ENCODE measurements at regions not wholly inside any gene's neighbourhood (a gene's known extent, or its start where the extent isn't known, plus 50 kb on each side); places are given as distances from the start of the nearest gene placed in this dataset.

GRCh38 chr11:131299598-131300438 is 70.6 kb upstream of the NTM start:
- no peak for DNase-seq (ENCODE audit: low read depth, low spot score)
- Histone ChIP-seq H3K9ac (ENCODE audit: insufficient read length) (no peak overlapping the region), H3K36me3 (ENCODE audit: insufficient read depth, low read length) (no peaks in the 10 kb centered on the region), H3K4me3 (no peak overlapping the region), H3K27ac (no peak overlapping the region), H3K9me3 (ENCODE audit: low read depth, low read length) (no peaks in the 10 kb centered on the region)
- TF ChIP-seq EZH2 (IDR thresholded peaks at IDR 0.05) (no peak), FOXP2 (optimal IDR thresholded peaks at IDR 0.05; ENCODE audit: control extremely low read depth, extremely low read length, insufficient read depth) (no peak)

GRCh38 chr11:131300439-131300717 is 70.0 kb upstream of the NTM start:
- Histone ChIP-seq H3K36me3 (ENCODE audit: insufficient read depth, low read length) (no peaks in the 10 kb centered on the region), H3K9ac (ENCODE audit: insufficient read length) (no peak overlapping the region), H3K4me3 (no peak overlapping the region), H3K27ac (no peak overlapping the region), H3K9me3 (ENCODE audit: low read depth, low read length) (no peaks in the 10 kb centered on the region)
- no peak for DNase-seq (ENCODE audit: low read depth, low spot score)
- no peak for TF ChIP-seq POLR2AphosphoS5 (IDR thresholded peaks at IDR 0.05; ENCODE audit: borderline replicate concordance, low read depth, low read length)
- TF ChIP-seq FOXP2 (optimal IDR thresholded peaks at IDR 0.05; ENCODE audit: control extremely low read depth, extremely low read length, insufficient read depth): no peak
- TF ChIP-seq EZH2 (IDR thresholded peaks at IDR 0.05): no peak

GRCh38 chr11:131301306-131301705 is 69.1 kb upstream of the NTM start:
- no peak overlapping the region for H3K4me3 ChIP-seq
- no peaks in the 10 kb centered on the region for H3K9me3 ChIP-seq (ENCODE audit: low read depth, low read length)
- no peak overlapping the region for H3K9ac ChIP-seq (ENCODE audit: insufficient read length)
- no peaks in the 10 kb centered on the region for H3K36me3 ChIP-seq (ENCODE audit: insufficient read depth, low read length)
- H3K27ac ChIP-seq: no peak overlapping the region
- no peak for DNase-seq (ENCODE audit: low read depth, low spot score)
- TF ChIP-seq EZH2 (IDR thresholded peaks at IDR 0.05): no peak
- TF ChIP-seq POLR2AphosphoS5 (IDR thresholded peaks at IDR 0.05; ENCODE audit: borderline replicate concordance, low read depth, low read length): no peak
- TF ChIP-seq FOXP2 (optimal IDR thresholded peaks at IDR 0.05; ENCODE audit: control extremely low read depth, extremely low read length, insufficient read depth): no peak

- Histone ChIP-seq H3K9me3 (ENCODE audit: low read depth, low read length) (no peaks in the 10 kb centered on the region), H3K4me3 (no peak overlapping the region), H3K27ac (no peak overlapping the region), H3K36me3 (ENCODE audit: insufficient read depth, low read length) (no peaks in the 10 kb centered on the region), H3K9ac (ENCODE audit: insufficient read length) (no peak overlapping the region)
- no peak for DNase-seq (ENCODE audit: low read depth, low spot score)
- TF ChIP-seq EZH2 (IDR thresholded peaks at IDR 0.05): no peak
- TF ChIP-seq FOXP2 (optimal IDR thresholded peaks at IDR 0.05; ENCODE audit: control extremely low read depth, extremely low read length, insufficient read depth): no peak
- no peak for TF ChIP-seq POLR2AphosphoS5 (IDR thresholded peaks at IDR 0.05; ENCODE audit: borderline replicate concordance, low read depth, low read length)
These were observed 67.6 kb upstream of the NTM start for GRCh38 chr11:131302836-131303235.

- Histone ChIP-seq H3K4me3 (no peak overlapping the region), H3K27ac (no peak overlapping the region), H3K36me3 (ENCODE audit: insufficient read depth, low read length) (no peaks in the 10 kb centered on the region), H3K9ac (ENCODE audit: insufficient read length) (no peak overlapping the region), H3K9me3 (ENCODE audit: low read depth, low read length) (no peaks in the 10 kb centered on the region)
- TF ChIP-seq POLR2AphosphoS5 (IDR thresholded peaks at IDR 0.05; ENCODE audit: borderline replicate concordance, low read depth, low read length): no peak
- no peak for TF ChIP-seq FOXP2 (optimal IDR thresholded peaks at IDR 0.05; ENCODE audit: control extremely low read depth, extremely low read length, insufficient read depth)
- TF ChIP-seq EZH2 (IDR thresholded peaks at IDR 0.05): no peak
- no peak for DNase-seq (ENCODE audit: low read depth, low spot score)
These were observed 66.8 kb upstream of the NTM start for GRCh38 chr11:131303611-131304119.

- Histone ChIP-seq H3K9ac (ENCODE audit: insufficient read length) (no peak overlapping the region), H3K27ac (no peak overlapping the region), H3K9me3 (ENCODE audit: low read depth, low read length) (no peaks in the 10 kb centered on the region), H3K4me3 (no peak overlapping the region), H3K36me3 (ENCODE audit: insufficient read depth, low read length) (no peaks in the 10 kb centered on the region)
- DNase-seq (ENCODE audit: low read depth, low spot score): no peak
- TF ChIP-seq FOXP2 (optimal IDR thresholded peaks at IDR 0.05; ENCODE audit: control extremely low read depth, extremely low read length, insufficient read depth): no peak
- no peak for TF ChIP-seq POLR2AphosphoS5 (IDR thresholded peaks at IDR 0.05; ENCODE audit: borderline replicate concordance, low read depth, low read length)
- TF ChIP-seq EZH2 (IDR thresholded peaks at IDR 0.05): no peak
These were observed 65.4 kb upstream of the NTM start for GRCh38 chr11:131305005-131305404.

- Histone ChIP-seq H3K9me3 (ENCODE audit: low read depth, low read length) (no peaks in the 10 kb centered on the region), H3K36me3 (ENCODE audit: insufficient read depth, low read length) (no peaks in the 10 kb centered on the region), H3K9ac (ENCODE audit: insufficient read length) (no peak overlapping the region), H3K27ac (no peak overlapping the region), H3K4me3 (no peak overlapping the region)
- DNase-seq (ENCODE audit: low read depth, low spot score): no peak
- TF ChIP-seq POLR2AphosphoS5 (IDR thresholded peaks at IDR 0.05; ENCODE audit: borderline replicate concordance, low read depth, low read length) (no peak), FOXP2 (optimal IDR thresholded peaks at IDR 0.05; ENCODE audit: control extremely low read depth, extremely low read length, insufficient read depth) (no peak), EZH2 (IDR thresholded peaks at IDR 0.05) (no peak)
These were observed 62.9 kb upstream of the NTM start for GRCh38 chr11:131307506-131307905.

- no peaks in the 10 kb centered on the region for H3K9me3 ChIP-seq (ENCODE audit: low read depth, low read length)
- no peaks in the 10 kb centered on the region for H3K36me3 ChIP-seq (ENCODE audit: insufficient read depth, low read length)
- no peak for TF ChIP-seq POLR2AphosphoS5 (IDR thresholded peaks at IDR 0.05; ENCODE audit: borderline replicate concordance, low read depth, low read length)
- TF ChIP-seq EZH2 (IDR thresholded peaks at IDR 0.05): no peak
- TF ChIP-seq FOXP2 (optimal IDR thresholded peaks at IDR 0.05; ENCODE audit: control extremely low read depth, extremely low read length, insufficient read depth): no peak
These were observed 60.6 kb upstream of the NTM start for GRCh38 chr11:131309776-131310175.

More at GRCh38 chr11:131309776-131310175, 60.6 kb upstream of the NTM start:
- no peak overlapping the region for H3K27ac ChIP-seq
- H3K4me3 ChIP-seq: no peak overlapping the region
- DNase-seq (ENCODE audit: low read depth, low spot score): no peak
- no peak overlapping the region for H3K9ac ChIP-seq (ENCODE audit: insufficient read length)
